ENCODE measurements at regions not wholly inside any gene's neighbourhood (a gene's known extent, or its start where the extent isn't known, plus 50 kb on each side); places are given as distances from the start of the nearest gene placed in this dataset.

DNA sequence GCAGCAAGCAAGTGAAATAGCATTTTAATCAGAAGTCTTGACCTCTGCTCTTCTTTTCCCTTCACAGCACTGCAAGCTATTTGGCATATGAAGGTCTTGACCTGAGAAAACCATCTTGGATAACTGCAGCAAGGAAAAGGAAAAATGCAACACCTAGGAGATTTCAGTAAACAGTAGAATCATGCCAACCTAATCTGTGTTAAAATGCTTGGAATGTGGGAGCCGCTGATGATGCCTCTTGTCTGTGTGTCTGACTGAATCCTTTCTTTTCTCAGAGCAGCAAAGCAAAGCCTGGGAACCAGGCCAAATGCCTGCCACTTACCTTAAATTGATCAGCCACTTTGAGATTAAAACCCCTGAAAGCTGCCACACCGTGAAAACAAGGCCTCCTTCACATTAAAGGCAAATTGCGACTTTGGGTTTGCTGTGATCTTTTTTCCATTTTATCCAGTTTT is 80.4 kb upstream of the CDK6 start:
- TF ChIP-seq EP300 (IDR thresholded peaks at IDR 0.05), result no peak
- TF ChIP-seq, protein P1, sequence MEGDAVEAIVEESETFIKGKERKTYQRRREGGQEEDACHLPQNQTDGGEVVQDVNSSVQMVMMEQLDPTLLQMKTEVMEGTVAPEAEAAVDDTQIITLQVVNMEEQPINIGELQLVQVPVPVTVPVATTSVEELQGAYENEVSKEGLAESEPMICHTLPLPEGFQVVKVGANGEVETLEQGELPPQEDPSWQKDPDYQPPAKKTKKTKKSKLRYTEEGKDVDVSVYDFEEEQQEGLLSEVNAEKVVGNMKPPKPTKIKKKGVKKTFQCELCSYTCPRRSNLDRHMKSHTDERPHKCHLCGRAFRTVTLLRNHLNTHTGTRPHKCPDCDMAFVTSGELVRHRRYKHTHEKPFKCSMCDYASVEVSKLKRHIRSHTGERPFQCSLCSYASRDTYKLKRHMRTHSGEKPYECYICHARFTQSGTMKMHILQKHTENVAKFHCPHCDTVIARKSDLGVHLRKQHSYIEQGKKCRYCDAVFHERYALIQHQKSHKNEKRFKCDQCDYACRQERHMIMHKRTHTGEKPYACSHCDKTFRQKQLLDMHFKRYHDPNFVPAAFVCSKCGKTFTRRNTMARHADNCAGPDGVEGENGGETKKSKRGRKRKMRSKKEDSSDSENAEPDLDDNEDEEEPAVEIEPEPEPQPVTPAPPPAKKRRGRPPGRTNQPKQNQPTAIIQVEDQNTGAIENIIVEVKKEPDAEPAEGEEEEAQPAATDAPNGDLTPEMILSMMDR (IDR thresholded peaks at IDR 0.05), result no peak
- no peak for TF ChIP-seq POLR2A (IDR thresholded peaks at IDR 0.05)
